ENCODE measurements at regions not wholly inside any gene's neighbourhood (a gene's known extent, or its start where the extent isn't known, plus 50 kb on each side); places are given as distances from the start of the nearest gene placed in this dataset.

- TF ChIP-seq, protein P1, sequence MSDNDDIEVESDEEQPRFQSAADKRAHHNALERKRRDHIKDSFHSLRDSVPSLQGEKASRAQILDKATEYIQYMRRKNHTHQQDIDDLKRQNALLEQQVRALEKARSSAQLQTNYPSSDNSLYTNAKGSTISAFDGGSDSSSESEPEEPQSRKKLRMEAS (IDR thresholded peaks at IDR 0.05; ENCODE audit: low read depth, low read length): no peak
- TF ChIP-seq, protein P2, sequence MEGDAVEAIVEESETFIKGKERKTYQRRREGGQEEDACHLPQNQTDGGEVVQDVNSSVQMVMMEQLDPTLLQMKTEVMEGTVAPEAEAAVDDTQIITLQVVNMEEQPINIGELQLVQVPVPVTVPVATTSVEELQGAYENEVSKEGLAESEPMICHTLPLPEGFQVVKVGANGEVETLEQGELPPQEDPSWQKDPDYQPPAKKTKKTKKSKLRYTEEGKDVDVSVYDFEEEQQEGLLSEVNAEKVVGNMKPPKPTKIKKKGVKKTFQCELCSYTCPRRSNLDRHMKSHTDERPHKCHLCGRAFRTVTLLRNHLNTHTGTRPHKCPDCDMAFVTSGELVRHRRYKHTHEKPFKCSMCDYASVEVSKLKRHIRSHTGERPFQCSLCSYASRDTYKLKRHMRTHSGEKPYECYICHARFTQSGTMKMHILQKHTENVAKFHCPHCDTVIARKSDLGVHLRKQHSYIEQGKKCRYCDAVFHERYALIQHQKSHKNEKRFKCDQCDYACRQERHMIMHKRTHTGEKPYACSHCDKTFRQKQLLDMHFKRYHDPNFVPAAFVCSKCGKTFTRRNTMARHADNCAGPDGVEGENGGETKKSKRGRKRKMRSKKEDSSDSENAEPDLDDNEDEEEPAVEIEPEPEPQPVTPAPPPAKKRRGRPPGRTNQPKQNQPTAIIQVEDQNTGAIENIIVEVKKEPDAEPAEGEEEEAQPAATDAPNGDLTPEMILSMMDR (IDR thresholded peaks at IDR 0.05; ENCODE audit: low read depth, low read length): no peak
- TF ChIP-seq POLR2A (IDR thresholded peaks at IDR 0.05; ENCODE audit: extremely low read depth, insufficient read length): no peak
- TF ChIP-seq MYC (IDR thresholded peaks at IDR 0.05; ENCODE audit: low read depth, low read length): no peak
- no peak for DNase-seq (ENCODE audit: low read depth)
- no peak overlapping the region for H3K4me3 ChIP-seq (ENCODE audit: low read depth, low read length)
Observed at GRCh38 chr13:37194428-37194861, 89.0 kb upstream of the CSNK1A1L start.

GRCh38 chr13:37192956-37193355 is 87.5 kb upstream of the CSNK1A1L start:
- no peak overlapping the region for H3K4me3 ChIP-seq (ENCODE audit: low read depth, low read length)
- TF ChIP-seq MYC (IDR thresholded peaks at IDR 0.05; ENCODE audit: low read depth, low read length) (no peak), POLR2A (IDR thresholded peaks at IDR 0.05; ENCODE audit: extremely low read depth, insufficient read length) (no peak)
- TF ChIP-seq, protein P2 (IDR thresholded peaks at IDR 0.05; ENCODE audit: low read depth, low read length): no peak
- TF ChIP-seq, protein P1 (IDR thresholded peaks at IDR 0.05; ENCODE audit: low read depth, low read length): no peak
- no peak for DNase-seq (ENCODE audit: low read depth)

DNA sequence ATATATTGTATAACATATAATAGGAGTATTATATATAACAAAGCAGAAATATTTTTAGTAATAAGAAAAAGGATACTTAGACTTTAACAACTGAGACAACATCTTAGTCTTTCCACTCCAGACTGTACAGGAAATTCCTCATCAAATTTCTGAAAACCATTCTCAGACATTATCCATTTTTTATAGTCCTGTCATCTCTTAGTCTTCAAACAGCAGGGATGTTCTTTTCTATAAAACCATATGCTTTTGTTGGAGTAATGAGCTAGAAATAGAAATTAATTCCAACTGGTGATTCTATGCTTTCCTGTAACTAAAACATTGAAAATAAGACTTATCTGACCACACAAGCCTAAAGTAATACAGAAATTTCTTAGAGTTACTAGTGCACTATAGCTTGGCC is 82.2 kb upstream of the CSNK1A1L start:
- no peak for TF ChIP-seq POLR2A (IDR thresholded peaks at IDR 0.05; ENCODE audit: extremely low read depth, insufficient read length)
- TF ChIP-seq, protein P1 (IDR thresholded peaks at IDR 0.05; ENCODE audit: low read depth, low read length): no peak
- TF ChIP-seq MYC (IDR thresholded peaks at IDR 0.05; ENCODE audit: low read depth, low read length): no peak
- TF ChIP-seq, protein P2 (IDR thresholded peaks at IDR 0.05; ENCODE audit: low read depth, low read length): no peak
- no peak for DNase-seq (ENCODE audit: low read depth)
- no peak overlapping the region for H3K4me3 ChIP-seq (ENCODE audit: low read depth, low read length)

GRCh38 chr13:37187105-37187504 is 81.6 kb upstream of the CSNK1A1L start:
- DNase-seq (ENCODE audit: low read depth): no peak
- TF ChIP-seq, protein P1 (IDR thresholded peaks at IDR 0.05; ENCODE audit: low read depth, low read length): no peak
- TF ChIP-seq, protein P2 (IDR thresholded peaks at IDR 0.05; ENCODE audit: low read depth, low read length): no peak
- TF ChIP-seq MYC (IDR thresholded peaks at IDR 0.05; ENCODE audit: low read depth, low read length) (no peak), POLR2A (IDR thresholded peaks at IDR 0.05; ENCODE audit: extremely low read depth, insufficient read length) (no peak)
- no peak overlapping the region for H3K4me3 ChIP-seq (ENCODE audit: low read depth, low read length)

- TF ChIP-seq MYC (IDR thresholded peaks at IDR 0.05; ENCODE audit: low read depth, low read length) (no peak), POLR2A (IDR thresholded peaks at IDR 0.05; ENCODE audit: extremely low read depth, insufficient read length) (no peak)
- TF ChIP-seq, protein P2 (IDR thresholded peaks at IDR 0.05; ENCODE audit: low read depth, low read length): no peak
- TF ChIP-seq, protein P1 (IDR thresholded peaks at IDR 0.05; ENCODE audit: low read depth, low read length): no peak
- H3K4me3 ChIP-seq (ENCODE audit: low read depth, low read length): no peak overlapping the region
- DNase-seq (ENCODE audit: low read depth): no peak
Observed at GRCh38 chr13:37181620-37182019, 76.2 kb upstream of the CSNK1A1L start.

All from NB4 (cell line).